Activated CD4-positive, alpha-beta memory T cell treated with anti-CD3 and anti-CD28 coated beads for 36 hours (primary cell): ENCODE measurements at regions not wholly inside any gene's neighbourhood (a gene's known extent, or its start where the extent isn't known, plus 50 kb on each side); places are given as distances from the start of the nearest gene placed in this dataset.
"Not testable (repeated sequence)": the region's sequence is repeated elsewhere in the genome, so short reads cannot be mapped to it uniquely, and the experiment has no call there.

Experiments
- CTCF ChIA-PET: fragments of 350-600 bp; sonication (Branson Sonifier 250); formaldehyde crosslinking; loops from one replicate; lab custom pipeline; 2021; ENCODE audit warnings: antibody characterized with exemption, inconsistent platforms; lab: Charles Lee
- POLR2A ChIA-PET: fragments of 350-600 bp; sonication (Branson Sonifier 250); formaldehyde crosslinking; loops from one replicate; lab custom pipeline; 2021; ENCODE audit warnings: antibody characterized with exemption; lab: Charles Lee
- DNase-seq: peaks from one replicate; pipeline ENCODE4 v3.0.0-alpha.2; 2020
- H3K27ac Mint-ChIP-seq: one replicate; pipeline ENCODE4 v1.8.0; 2021; ENCODE audit warnings: mixed read lengths
- H3K27me3 Mint-ChIP-seq: one replicate; pipeline ENCODE4 v1.8.0; 2021; ENCODE audit warnings: mixed read lengths
- H3K36me3 Mint-ChIP-seq: one replicate; pipeline ENCODE4 v1.8.0; 2021; ENCODE audit warnings: mixed read lengths
- H3K4me1 Mint-ChIP-seq: one replicate; pipeline ENCODE4 v1.8.0; 2021; ENCODE audit warnings: low read depth, mixed read lengths
- H3K4me3 Mint-ChIP-seq: one replicate; pipeline ENCODE4 v1.8.0; 2021; ENCODE audit warnings: mild to moderate bottlenecking, mixed read lengths
- H3K9me3 Mint-ChIP-seq: one replicate; pipeline ENCODE4 v1.8.0; 2021; ENCODE audit warnings: mixed read lengths
- intact Hi-C: fragments of 100-400 bp; cut with micrococcal nuclease; formaldehyde crosslinking; loops from one replicate; pipeline ENCODE4 v1.15.1; 2023

DNA sequence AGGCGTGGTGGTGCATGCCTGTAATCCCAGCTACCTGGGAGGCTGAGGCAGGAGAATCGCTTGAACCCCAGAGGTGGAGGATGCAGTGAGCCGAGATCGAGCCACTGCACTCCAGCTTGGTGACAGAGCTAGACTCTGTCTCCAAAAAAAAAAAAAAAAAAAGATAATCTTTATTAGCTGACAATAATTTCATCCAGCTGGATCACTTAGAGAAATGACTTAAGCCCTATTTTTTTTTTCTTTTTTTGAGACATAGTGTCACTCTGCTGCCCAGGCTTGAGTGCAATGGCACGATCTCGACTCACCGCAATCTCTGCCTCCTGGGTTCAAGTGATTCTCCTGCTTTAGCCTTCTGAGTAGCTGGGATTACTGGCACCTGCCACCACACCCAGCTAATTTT, 51.6 kb upstream of the MAP4K4 start:
- H3K27me3 Mint-ChIP-seq, H3K4me1 Mint-ChIP-seq, H3K4me3 Mint-ChIP-seq, H3K27ac Mint-ChIP-seq, CTCF ChIA-PET, POLR2A ChIA-PET, H3K9me3 Mint-ChIP-seq, DNase-seq, intact Hi-C loops, H3K36me3 Mint-ChIP-seq: not testable (repeated sequence)

DNA sequence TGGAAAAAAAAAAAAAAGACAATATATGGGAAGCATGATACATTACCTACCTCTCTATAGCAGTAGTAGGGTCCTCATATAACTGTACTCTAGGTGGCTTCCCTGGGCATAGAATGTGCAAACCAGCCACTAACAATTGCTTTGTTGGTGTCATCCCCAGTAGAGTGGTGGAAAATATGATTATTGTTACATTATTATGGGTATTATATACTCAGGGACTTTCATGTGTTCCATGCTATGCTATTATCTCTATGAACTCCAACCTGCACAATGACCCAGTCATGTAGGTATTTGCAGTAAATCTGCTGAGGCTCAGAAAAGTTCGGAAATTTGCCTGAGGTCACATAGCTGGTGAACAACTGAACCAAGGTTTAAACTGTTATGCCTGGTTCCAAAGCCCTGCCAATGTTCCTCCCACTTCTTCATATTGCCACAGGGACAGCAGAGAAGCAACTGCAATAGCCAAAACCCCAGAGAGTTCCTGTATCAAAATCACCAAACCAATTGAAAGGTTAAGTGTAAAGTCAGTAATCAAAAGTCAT, 52.6 kb upstream of the MAP4K4 start:
- no peaks in the 10 kb centered on the region for H3K9me3 Mint-ChIP-seq
- no peaks in the 10 kb centered on the region for H3K27me3 Mint-ChIP-seq
- intact Hi-C loops = no loop called here
- no peak overlapping the region for H3K27ac Mint-ChIP-seq
- CTCF ChIA-PET = no interaction called here
- H3K36me3 Mint-ChIP-seq = no peaks in the 10 kb centered on the region
- no peak overlapping the region for H3K4me3 Mint-ChIP-seq
- POLR2A ChIA-PET = no interaction called here
- no peak for DNase-seq
- no peaks in the 10 kb centered on the region for H3K4me1 Mint-ChIP-seq

DNA sequence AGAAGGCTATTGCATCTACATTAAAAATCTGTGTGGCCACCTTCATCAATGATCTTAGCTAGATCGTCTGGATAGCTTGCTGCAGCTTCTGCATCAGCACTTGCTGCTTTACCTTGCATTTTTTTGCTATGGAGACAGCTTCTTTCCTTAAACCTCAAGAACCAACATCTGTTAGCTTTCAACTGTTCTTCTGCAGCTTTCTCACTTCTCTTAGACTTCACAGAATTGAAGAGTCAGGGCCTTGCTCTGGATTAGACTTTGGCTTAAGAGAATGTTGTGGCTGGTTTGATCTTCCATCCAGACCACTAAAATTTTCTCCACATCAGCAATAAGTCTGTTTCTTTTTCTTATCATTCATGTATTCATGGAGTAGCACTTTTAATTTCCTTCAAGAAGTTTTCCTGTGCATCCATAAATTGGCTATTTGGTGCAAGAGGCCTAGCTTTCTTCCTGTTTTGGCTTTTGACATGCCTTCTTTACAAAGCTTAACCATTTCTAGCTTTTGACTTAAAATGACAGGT, 54.4 kb upstream of the MAP4K4 start:
- Mint-ChIP-seq H3K27me3 (no peaks in the 10 kb centered on the region), H3K36me3 (no peaks in the 10 kb centered on the region), H3K27ac (no peak overlapping the region), H3K4me3 (no peak overlapping the region), H3K9me3 (no peaks in the 10 kb centered on the region), H3K4me1 (no peaks in the 10 kb centered on the region)
- intact Hi-C loops = no loop called here
- DNase-seq = no peak
- POLR2A ChIA-PET = no interaction called here
- CTCF ChIA-PET = interaction anchor here (1.1 kb wide), 1 partner anchor 83 kb away, joined by 3 read pairs; no protein-coding TSS in a partner anchor

DNA sequence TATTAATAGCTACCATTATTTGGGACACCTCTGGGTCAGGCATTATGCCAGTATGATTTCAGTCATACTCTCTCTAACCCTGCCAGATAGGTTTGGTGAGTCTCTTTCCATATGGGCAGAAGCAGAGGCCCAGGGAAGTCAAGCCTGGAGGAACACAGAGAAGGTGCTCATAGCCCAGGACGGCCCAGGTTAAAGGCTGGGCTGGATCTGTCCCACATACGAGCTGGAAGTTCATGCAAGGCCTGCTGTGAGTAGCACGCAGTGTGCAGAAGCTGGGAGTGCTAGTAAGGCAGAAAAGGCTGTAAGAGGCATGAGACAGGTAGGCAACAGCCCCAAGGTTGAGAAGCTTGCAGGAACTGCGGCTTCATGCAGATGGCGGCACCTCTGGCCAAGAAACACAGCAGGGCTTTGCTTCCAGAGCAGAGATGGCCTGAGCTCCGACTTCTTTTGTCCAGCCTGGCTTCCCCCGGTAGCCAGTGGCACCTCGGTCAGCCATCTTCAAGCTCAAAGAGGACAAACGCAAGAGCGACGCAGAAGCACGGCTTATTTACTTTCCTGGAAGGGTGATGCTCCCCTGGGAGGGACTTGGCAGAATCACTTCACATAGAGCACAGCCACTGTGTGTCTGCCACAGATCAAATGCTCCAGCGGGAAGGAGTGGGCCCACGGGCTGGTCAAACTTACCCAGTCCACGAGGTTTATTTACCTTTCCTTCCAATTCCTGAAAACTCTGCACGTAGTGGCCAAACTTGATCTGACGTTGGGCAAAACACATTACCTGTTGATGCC, 58.5 kb upstream of the MAP4K4 start:
- intact Hi-C loops = no loop called here
- Mint-ChIP-seq H3K27ac (no peak overlapping the region), H3K27me3 (no peaks in the 10 kb centered on the region), H3K36me3 (no peaks in the 10 kb centered on the region), H3K9me3 (no peaks in the 10 kb centered on the region), H3K4me1 (no peaks in the 10 kb centered on the region), H3K4me3 (no peak overlapping the region)
- ChIA-PET POLR2A (no interaction called here), CTCF (interaction anchor here (1.1 kb wide), 1 partner anchor 220 kb away, joined by 5 read pairs; no protein-coding TSS in a partner anchor)
- DNase-seq = no peak

DNA sequence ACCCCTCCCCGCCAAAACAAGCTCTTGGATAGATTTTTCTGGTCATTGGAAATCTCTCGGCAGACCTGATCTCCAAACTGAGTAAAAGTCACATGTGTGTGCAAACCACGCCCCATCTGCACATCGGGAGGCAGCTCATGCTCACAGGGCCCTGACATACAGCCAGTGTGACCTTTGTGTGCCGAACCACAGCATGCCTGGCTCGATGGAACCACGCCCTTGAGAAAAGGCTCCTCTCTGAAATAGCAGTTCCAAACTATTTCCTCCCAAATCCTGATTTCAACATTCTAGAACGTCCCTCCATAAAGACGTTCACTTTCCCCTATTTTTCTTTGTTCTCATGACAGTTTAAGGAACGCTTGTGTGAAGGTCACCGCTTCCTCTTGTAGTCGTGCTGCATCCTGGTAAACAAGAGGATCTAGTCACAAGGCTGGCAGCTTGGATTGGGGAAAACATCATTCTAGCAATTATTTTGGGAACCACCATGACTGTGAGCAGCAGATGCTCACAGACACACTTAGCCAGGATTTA, 59.3 kb upstream of the MAP4K4 start:
- Mint-ChIP-seq H3K9me3 (no peaks in the 10 kb centered on the region), H3K27ac (no peak overlapping the region), H3K4me1 (no peaks in the 10 kb centered on the region), H3K4me3 (no peak overlapping the region), H3K36me3 (no peaks in the 10 kb centered on the region), H3K27me3 (no peaks in the 10 kb centered on the region)
- CTCF ChIA-PET = interaction anchor here (1.1 kb wide), 1 partner anchor 219 kb away, joined by 5 read pairs; no protein-coding TSS in a partner anchor
- intact Hi-C loops = no loop called here
- no peak for DNase-seq
- POLR2A ChIA-PET = interaction anchor here (1.1 kb wide), 1 partner anchor 17 kb away, joined by 3 read pairs; no protein-coding TSS in a partner anchor

DNA sequence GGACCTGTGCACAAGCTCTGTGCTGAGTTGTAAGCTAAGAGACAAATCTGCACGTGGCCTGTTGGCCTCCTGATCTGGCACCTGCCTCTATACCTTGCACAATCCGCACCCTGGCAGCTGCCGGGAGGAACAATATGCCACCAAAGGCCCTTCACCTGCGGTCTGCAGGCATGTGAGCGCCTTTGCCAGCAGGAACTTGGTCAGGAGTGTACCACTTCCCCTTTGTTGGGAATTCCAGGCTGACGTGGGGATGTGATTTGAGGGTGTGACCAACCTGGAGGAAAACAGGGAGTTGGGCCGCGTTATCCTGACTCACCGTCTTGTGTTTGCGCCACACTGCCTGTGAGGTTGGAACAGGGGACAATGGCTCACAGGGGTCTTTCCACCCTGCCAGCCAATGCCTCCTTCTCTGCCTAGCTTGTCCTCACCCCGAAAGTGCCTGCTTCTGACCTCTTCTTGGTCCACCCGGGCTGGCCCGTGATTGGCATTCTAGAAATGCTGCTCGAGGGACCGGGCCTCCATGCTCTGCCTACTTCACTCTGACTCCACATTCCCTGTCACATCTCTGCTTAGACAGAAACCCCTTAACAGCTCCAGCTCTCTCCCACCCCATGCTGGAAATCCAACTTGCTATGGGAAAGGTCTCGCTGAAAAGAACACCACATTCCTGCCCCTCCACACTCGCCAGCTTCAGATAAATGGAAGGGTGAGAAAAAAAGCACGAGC, 67.1 kb upstream of the MAP4K4 start:
- Mint-ChIP-seq H3K27me3 (peaks cover 2% of the 10 kb centered on the region), H3K4me1 (peaks cover 2% of the 10 kb centered on the region), H3K27ac (no peak overlapping the region), H3K36me3 (no peaks in the 10 kb centered on the region), H3K9me3 (no peaks in the 10 kb centered on the region), H3K4me3 (no peak overlapping the region)
- ChIA-PET CTCF (interaction anchor here (0.5 to 0.6 kb wide), 2 partner anchors 95 to 1744 kb away, joined by 3 to 4 read pairs; no protein-coding TSS in a partner anchor), POLR2A (no interaction called here)
- no peak for DNase-seq
- intact Hi-C loops = no loop called here

DNA sequence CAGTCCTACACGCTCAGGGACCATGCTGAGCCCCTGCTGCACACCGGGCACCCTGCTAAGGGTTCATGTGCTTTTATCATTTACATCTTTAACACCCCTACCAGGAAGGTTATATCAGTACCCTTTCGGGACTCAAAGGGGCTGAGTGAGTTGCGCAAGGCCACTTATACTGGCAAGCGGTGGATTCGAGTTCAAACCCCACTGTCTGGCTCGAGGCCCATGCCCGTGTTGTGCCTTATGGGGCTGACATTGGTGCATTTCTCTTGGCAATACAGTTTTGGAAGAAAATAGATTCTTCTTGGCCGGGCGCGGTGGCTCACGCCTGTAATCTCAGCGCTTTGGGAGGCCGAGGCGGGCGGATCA, 69.5 kb upstream of the MAP4K4 start:
- H3K4me3 Mint-ChIP-seq = no peak overlapping the region
- H3K4me1 Mint-ChIP-seq = peaks cover 12% of the 10 kb centered on the region
- H3K27me3 Mint-ChIP-seq = peaks cover 2% of the 10 kb centered on the region
- CTCF ChIA-PET = no interaction called here
- H3K27ac Mint-ChIP-seq = no peak overlapping the region
- intact Hi-C loops = no loop called here
- no peaks in the 10 kb centered on the region for H3K9me3 Mint-ChIP-seq
- no peak for DNase-seq
- H3K36me3 Mint-ChIP-seq = no peaks in the 10 kb centered on the region
- POLR2A ChIA-PET = no interaction called here

DNA sequence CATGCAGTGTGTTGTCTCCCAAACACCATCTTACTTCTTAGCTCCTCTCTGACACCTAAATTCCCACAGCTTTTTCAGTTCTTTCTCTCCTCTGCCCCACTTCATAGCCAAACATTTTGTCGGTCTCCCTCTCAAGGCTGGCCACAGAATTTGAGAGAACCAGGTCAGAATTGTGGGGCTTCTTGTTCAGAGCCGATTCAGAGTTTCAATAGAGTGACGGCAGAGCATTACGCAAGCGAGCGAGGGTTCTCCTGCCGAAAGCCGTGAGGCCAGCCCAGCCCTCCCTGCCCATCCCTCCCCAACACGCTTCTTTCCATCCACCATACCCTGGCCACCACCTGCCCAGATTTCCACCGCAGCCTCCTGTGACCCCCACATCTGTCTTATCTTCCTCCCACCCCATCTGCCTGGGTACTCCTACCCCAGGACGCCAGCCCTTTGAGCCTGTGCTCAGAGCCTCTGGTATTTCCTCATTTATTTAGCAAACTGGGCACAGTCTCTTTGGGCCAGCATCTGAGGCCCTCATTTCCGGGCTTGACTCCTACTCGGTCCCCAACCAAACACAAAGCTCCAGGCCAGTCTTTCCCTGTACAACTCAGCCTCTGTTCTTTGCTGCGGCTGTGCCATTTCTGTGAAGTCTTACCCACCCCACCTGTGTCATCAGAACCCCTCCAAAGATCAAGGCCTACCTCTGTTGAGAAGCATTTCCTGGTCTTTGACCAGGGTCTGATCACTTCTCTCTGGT, 70.0 kb upstream of the MAP4K4 start:
- ChIA-PET CTCF (no interaction called here), POLR2A (no interaction called here)
- no peaks in the 10 kb centered on the region for H3K9me3 Mint-ChIP-seq
- DNase-seq = no peak
- peaks cover 2% of the 10 kb centered on the region for H3K27me3 Mint-ChIP-seq
- no peak overlapping the region for H3K4me3 Mint-ChIP-seq
- peaks cover 17% of the 10 kb centered on the region for H3K4me1 Mint-ChIP-seq
- no peak overlapping the region for H3K27ac Mint-ChIP-seq
- H3K36me3 Mint-ChIP-seq = no peaks in the 10 kb centered on the region
- intact Hi-C loops = no loop called here

DNA sequence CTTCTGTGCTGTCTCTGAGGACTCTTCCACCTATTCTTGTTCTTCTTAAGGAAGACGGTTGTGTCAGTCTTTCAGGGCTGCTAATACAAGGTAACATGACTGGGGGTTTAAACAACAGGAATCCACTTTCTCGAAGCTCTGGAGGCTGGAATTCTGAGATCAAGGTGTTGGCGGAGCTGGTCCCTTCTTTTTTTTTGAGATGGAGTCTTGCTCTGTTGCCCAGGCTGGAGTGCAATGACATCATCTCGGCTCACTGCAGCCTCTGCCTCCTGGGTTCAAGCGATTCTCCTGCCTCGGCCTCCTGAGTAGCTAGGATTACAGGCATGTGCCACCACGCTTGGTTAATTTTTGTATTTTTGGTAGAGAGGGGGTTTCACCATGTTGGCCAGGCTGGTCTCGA, 71.7 kb upstream of the MAP4K4 start:
- H3K4me3 Mint-ChIP-seq, H3K27me3 Mint-ChIP-seq, H3K27ac Mint-ChIP-seq, H3K36me3 Mint-ChIP-seq, H3K9me3 Mint-ChIP-seq, CTCF ChIA-PET, intact Hi-C loops, DNase-seq, POLR2A ChIA-PET: not testable (repeated sequence)
- peaks cover 29% of the 10 kb centered on the region for H3K4me1 Mint-ChIP-seq

DNA sequence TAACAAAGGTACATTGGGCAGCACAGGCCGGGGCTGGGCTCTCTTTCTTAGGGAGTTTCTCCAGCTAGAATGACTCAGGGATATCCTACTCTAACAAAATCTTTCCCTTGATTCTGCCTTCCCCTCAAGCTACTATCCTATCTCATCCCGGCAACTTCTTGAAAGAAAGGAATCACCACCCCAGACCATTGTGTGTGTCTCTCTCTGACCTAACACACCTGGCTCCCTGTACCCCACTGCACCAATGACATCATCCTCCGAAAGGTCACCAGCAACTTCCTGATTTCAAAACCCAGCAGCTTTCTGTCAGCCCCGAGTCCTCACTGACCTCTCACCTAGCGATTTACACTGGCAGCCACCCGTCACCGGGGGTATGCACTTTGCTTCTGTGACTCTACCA, 72.1 kb upstream of the MAP4K4 start:
- Mint-ChIP-seq H3K27me3 (no peaks in the 10 kb centered on the region), H3K4me3 (no peak overlapping the region), H3K9me3 (no peaks in the 10 kb centered on the region), H3K36me3 (no peaks in the 10 kb centered on the region), H3K27ac (no peak overlapping the region), H3K4me1 (peaks cover 29% of the 10 kb centered on the region)
- no peak for DNase-seq
- intact Hi-C loops = no loop called here
- ChIA-PET POLR2A (no interaction called here), CTCF (no interaction called here)

DNA sequence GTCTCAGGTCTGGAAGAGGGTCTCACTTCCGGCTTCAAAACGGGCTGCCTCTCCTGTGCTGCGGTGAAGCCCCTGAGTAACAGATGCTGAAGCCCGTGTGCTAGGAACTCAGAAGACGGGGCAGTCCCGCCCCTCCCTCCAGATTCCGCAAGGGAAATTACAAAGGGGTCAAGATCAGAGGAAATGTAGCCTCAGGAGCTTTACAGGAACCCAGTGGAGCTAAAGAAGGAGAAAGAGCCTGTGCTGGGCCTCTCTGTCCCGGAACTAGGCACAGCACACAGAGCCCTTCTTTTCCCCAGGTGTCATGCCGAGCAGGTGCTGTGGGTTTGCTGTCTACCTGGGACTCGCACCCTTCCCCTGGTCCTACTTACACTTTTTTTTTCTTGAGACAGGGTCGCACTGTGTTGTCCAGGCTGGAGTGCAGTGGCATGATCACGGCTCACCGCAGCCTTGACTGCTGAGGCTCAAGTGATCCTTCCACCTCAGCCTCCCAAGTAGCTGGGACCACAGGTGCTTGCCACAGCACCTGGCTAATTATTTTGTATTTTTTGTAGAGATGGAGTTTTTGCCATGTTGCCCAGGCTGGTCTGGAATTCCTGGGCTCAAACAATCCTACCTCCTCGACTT, 72.7 kb upstream of the MAP4K4 start:
- Mint-ChIP-seq H3K27ac (no peak overlapping the region), H3K9me3 (no peaks in the 10 kb centered on the region), H3K4me1 (peaks cover 29% of the 10 kb centered on the region), H3K36me3 (no peaks in the 10 kb centered on the region), H3K27me3 (no peaks in the 10 kb centered on the region), H3K4me3 (no peak overlapping the region)
- ChIA-PET CTCF (no interaction called here), POLR2A (no interaction called here)
- DNase-seq = no peak
- intact Hi-C loops = loop anchor here (5.0 kb wide), 1 partner anchor 97 kb away; no protein-coding TSS in a partner anchor
